Urothelium cell line (cell line): ENCODE measurements at regions not wholly inside any gene's neighbourhood (a gene's known extent, or its start where the extent isn't known, plus 50 kb on each side); places are given as distances from the start of the nearest gene placed in this dataset.

ENCODE experiments used
- DNase-seq: peaks from one replicate; pipeline ENCODE4 v3.0.0; 2011; ENCODE audit warnings: low spot score, mixed read lengths
- FAIRE-seq: peaks from 2 replicates; lab custom pipeline; 2011; peaks lifted over from hg19 to GRCh38; lab: Jason Lieb, UNC

- FAIRE-seq: no peak
- peak; percentile 6 for DNase-seq
Measured at GRCh38 chr2:82675186-82675585, 1783.9 kb downstream of the SUCLG1 start.

DNA sequence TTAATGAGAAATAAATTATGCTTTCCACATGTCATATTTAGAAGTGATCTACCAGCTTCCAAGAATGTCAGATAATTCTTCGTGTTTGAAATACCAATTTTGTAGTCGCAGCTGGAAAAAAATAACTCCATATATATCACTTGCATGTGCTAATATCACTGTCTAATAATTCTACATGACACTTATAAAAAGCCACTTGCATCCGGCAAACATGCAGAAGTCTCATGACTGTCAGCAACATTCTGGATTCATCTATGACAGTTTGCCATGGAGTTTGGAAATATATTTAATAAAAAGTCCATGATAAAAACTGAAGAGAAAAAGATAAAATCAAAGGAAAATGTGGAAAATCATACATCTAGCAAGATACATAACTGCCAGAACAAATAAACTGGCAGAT lies 1784.4 kb downstream of the SUCLG1 start:
- FAIRE-seq (no peak), DNase-seq (no peak)

DNA sequence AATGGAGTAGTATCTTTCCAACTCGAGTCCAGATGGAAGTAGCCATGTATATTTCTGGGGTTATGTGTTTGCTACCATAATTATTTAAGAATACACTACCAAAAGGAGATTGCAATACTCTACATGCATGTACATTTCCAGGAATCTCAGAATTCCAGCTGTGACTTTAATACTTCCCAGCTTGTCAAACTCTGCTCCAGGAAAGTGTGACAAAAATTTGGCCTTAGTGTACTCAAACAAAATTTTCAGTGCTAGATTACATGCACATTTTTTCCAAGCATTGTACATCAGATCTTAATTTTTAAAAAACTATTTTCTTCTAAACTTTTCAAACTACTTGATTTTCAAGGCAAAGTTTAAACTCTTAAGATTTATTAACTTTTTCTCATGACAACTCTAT lies 1791.6 kb downstream of the SUCLG1 start:
- FAIRE-seq: no peak
- DNase-seq: no peak

DNA sequence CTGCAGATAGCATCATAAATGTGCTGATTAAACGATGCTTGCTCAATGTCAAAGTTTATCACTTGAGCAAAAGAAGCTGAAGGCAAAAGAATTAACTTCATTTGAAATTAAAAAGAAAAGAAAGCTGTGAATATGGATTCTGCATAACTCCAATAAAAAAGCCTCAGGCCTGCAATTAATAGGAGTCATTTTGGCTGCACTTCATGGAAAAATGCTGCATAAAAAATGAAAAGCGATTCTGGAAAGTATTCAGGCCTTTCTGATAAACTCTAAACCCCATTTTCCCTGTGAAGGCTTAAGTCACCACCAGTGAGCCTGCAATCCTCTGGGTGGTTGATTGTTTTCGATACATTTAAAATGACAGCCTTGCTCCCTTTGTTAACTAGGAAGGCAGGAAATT lies 1793.4 kb downstream of the SUCLG1 start:
- no peak for FAIRE-seq

DNA sequence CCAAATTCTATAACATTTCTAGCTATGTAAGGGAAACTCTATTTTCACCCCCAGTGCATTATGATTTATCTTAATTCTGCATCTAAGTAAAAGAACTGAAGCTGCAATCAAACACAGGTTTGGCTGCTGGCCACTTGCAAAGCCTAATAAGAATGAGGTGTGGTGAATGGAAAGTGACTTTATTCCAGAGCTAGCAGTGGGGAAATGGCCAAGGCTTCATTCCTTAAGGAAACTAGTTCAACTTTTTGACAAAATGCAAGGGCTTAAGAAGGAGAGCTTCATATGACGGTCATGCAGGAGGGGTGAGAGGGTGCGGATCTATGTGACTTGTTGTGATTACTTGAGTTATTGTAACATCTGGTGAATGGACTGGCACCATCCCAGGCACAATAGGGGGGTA lies 1802.0 kb downstream of the SUCLG1 start:
- DNase-seq: no peak
- FAIRE-seq: no peak

More for the DNA sequence above, 1793.4 kb downstream of the SUCLG1 start:
- DNase-seq: no peak

GRCh38 chr2:82656420-82656819 lies 1802.7 kb downstream of the SUCLG1 start:
- FAIRE-seq (no peak), DNase-seq (no peak)

GRCh38 chr2:82652117-82652516 lies 1807.0 kb downstream of the SUCLG1 start:
- DNase-seq: no peak
- FAIRE-seq: no peak

DNA sequence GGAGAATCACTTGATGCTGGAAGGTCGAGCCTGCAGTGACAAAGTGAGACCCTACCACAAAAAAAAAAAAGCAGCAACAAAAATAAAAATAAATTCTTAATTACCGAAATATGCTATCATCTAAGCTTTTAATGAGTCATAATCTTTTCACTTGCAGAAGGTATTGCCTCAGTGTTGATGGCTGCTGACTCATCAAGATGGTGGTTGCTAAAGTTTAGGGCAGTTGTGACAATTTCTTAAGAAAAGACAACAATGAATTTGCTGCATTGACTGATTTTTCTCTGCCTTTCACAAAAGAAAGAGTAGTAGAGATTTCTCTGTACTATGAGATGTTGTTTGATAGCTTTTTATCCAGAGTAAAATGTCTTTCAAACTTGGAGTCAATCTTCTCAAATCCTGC lies 1809.0 kb downstream of the SUCLG1 start:
- DNase-seq (no peak), FAIRE-seq (no peak)

GRCh38 chr2:82641598-82642180 lies 1817.4 kb downstream of the SUCLG1 start:
- no peak for FAIRE-seq
- no peak for DNase-seq

DNA sequence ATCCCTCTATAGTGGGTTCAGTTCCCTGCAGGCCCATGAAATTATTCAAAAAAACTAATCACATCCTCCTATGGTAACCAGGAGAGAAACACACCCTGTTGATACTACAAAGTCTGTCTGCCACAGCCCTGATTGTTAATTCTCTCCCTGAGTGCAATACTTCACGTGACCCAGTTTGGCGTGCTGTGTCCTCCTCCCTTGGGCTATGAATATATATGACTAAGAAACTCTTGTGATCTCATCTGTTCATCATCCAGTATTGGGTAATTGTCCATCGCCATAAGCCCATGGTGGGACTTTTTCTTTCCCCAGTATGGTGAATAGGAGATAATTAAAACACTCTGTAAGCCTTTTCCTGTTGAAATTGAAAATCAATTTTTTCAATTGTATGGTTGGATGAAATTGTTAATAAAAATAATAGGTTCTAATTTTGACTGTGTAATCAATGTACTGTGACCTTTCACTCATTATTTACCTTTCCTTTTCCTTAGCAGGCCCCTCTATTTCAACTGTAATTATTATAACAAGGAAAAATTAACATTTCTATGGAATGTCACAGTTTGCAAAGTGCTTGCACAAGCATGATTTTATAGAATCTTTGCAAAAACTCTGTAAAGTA lies 1822.6 kb downstream of the SUCLG1 start:
- no peak for FAIRE-seq
- no peak for DNase-seq

- FAIRE-seq (no peak), DNase-seq (no peak)
Measured at GRCh38 chr2:82599021-82599420, 1860.1 kb downstream of the SUCLG1 start.

- DNase-seq (no peak), FAIRE-seq (no peak)
Measured at GRCh38 chr2:82596581-82596980, 1862.5 kb downstream of the SUCLG1 start.

DNA sequence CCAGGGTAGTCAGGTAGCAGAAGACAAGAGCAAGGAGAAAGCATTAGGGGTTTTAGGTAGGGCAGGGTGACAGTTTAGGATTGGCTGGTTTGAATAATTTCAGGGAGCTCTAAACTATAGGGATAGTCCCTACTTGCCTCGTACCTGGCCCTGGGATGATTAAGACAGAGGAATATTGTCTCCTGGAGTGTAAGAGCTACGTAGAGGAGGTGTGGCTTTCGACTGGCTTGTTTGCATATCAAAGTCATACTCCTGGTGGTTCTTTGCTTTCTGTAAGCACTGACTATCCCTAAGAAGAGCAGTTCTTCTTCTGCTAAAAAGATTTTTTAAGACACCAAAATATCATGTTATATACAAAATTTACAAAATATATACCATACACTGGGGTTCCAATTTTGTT lies 1867.4 kb downstream of the SUCLG1 start:
- DNase-seq (no peak), FAIRE-seq (no peak)

GRCh38 chr2:82576656-82577055 lies 1882.4 kb downstream of the SUCLG1 start:
- no peak for FAIRE-seq
- no peak for DNase-seq

DNA sequence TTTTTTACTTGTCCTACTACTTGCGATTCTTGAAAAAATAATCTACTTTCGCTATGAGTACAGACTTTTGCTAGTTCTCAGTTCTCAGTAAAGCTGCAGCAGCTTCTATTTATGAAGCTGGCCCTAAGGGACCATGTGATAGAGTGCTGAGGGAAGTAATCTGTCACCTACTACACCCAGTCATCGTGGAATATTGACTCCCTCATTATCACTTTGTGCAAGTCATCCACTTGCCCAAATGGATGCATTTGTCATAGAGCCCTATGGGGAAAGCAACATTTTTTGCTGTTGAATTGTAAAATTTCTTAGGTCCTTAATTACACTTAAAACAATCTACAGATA lies 1919.8 kb downstream of the SUCLG1 start:
- DNase-seq (no peak), FAIRE-seq (no peak)

DNA sequence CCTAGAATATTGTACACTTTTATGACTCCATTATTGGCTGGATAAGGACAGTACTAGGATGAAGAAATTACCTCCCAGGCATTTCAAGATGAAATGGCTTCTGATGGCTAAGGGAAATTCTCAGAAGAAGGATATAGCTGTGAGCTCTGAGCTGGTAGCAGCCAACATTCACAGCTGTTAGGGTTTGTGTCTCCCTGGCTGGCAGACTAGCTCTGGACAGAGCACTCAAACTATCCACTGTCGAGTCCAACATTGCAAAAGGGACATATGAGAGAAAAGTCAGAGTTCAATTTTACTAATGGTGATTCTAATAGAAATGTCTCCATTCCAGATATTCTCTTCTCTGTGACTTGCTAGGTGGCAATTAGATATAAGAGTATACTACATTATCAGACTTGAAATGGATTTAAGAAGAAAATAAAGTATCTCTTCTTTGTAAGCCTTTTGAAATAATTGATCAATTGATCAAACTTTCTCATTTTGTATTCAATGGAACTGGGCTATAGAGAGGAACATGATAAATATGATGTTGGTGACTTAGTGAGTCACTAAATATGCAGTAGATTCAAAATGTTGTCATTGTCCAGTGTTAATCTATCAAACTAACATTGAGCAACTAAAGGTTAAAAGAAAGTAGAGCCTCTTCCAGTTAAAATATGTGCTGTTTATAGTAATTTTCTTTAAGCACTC lies 1920.3 kb downstream of the SUCLG1 start:
- DNase-seq: no peak
- no peak for FAIRE-seq

DNA sequence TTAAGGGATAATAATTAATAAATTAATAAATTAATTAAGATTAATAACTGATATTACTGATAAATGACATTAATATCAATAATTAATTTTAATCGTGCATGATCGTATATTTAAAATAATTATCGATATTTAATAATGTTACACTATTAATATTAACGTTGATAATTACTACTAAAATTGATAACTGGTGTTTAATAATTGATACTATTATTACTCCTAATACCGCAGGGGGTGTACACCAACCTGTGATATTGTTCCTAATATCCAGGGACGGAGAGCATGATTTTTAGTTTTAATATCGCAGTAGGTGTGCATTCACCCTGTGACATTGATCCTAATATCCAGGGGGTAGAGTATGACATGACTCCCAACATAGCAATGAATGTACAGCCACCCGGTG lies 1930.8 kb downstream of the SUCLG1 start:
- DNase-seq (no peak), FAIRE-seq (no peak)

GRCh38 chr2:82527124-82527523 lies 1932.0 kb downstream of the SUCLG1 start:
- FAIRE-seq (peak; percentile 9), DNase-seq (no peak)

DNA sequence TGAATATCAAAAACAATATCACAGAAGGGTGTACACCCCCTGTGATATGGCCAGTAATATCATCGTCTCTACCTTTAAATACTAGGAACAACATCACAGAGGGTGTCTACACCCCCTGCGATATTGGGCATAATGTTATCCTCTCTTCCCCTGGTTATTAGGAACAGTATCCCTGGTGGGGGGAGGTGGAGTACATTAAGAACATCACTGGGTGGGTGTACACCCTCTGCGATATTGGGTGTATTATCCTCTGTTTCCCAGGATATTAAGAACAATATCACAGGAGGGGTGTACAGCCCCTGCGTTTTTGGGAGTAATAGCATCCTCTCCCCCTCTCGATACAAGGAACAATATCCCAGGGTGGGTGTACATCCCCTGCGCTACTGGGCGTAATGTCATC lies 1932.8 kb downstream of the SUCLG1 start:
- DNase-seq (no peak), FAIRE-seq (peak; percentile 53)

DNA sequence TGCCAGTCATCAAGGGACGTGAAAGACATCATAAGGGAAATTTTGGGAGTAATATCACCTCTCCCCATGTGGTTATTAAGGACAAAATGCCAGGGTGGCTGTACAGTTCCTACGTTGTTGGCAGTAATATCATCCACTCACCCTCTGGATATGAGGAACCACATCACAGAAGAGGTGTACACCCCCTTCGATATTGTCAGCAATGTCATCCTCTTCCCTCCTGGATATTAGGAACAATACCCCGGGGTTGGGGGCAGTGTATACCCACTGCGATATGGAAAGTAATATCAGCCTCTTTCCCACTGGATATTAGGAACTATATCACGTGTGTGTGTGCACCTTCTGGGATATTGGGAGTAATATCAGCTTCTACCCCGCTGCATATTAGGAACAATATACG lies 1933.3 kb downstream of the SUCLG1 start:
- FAIRE-seq: peak; percentile 37
- DNase-seq: no peak

DNA sequence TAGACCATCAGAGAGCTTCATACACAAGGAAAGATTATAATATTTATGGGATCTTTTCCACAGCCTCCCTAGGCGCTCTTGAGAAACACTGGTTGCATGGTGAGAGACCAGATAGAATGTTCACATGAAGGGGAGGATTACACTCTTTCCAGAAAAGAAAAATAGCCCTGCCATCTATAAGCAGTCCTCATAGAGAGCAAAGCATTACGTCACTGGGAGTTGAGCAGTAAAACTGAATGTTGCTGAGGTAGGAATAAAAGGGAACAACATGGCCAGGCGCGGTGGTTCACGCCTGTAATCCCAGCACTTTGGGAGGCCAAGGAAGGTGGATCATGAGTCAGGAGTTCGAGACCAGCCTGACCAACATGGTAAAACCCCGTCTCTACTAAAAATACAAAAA lies 1934.3 kb downstream of the SUCLG1 start:
- no peak for DNase-seq
- FAIRE-seq: no peak

DNA sequence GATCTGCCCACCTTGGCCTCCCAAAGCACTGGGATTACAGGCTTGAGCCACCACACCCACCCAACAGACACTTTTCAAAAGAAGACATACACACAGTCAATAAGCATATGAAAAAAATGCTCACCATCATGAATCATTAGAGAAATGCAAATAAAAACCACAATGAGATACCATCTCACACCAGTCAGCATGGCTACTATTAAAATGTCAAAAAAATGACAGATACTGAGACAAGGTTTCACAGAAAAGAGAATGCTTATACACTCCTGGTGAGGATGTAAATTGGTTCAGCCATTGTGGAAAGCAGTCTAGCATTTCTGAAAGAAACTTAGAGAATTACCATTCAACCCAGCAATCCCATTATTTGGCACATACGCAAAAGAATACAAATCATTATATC lies 1947.2 kb downstream of the SUCLG1 start:
- DNase-seq: no peak
- FAIRE-seq: no peak

DNA sequence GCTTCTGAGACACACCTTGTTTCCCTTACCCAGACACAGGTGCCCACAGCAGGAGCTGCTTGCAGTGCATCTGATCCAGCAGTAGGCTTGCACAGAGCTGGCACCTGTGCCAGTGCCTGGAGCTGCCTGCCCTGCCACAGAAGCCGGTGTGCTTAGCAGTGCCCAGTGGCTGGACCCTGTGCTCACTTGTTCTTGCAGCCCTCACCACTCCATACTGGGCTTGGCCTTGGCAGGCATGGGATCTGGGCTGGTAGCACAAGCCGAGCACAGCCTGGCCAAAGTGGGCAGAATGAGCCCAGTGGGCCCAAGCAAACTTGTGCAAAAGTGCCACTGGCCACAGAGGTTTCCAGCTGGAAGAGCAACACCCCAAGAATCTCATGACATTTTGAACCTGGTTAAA lies 1950.4 kb downstream of the SUCLG1 start:
- DNase-seq: no peak
- no peak for FAIRE-seq
